IPS-NIHi7 (cell line): ENCODE measurements at regions not wholly inside any gene's neighbourhood (a gene's known extent, or its start where the extent isn't known, plus 50 kb on each side); places are given as distances from the start of the nearest gene placed in this dataset.
"Not testable (repeated sequence)": the region's sequence is repeated elsewhere in the genome, so short reads cannot be mapped to it uniquely, and the experiment has no call there.

ENCODE experiments used
- DNase-seq: peaks from one replicate; pipeline ENCODE4 v3.0.0; 2012; ENCODE audit warnings: mixed read lengths; ENCODE audit errors: extremely low spot score

- DNase-seq, result no peak
These were observed 200.8 kb upstream of the MEF2C start for GRCh38 chr5:89083791-89084190.

DNA sequence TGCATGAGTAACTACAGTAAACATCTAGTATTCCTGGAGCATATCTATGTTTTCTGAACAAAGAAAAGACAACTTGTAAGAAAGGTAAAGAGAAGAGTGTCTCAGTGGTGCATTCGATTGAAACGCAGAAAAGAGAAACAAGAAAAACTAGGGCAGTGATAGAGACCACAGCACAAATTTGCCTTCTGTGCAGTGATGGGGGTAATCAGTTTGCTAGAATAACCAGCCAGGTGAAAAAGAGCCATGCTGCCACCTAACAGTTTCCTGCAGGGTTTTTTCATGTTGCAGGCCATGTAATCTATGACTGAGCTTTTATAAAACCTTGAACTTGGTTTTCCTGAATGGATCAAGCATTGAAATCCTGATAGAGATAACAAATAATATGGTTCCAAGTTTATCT is 198.4 kb upstream of the MEF2C start:
- no peak for DNase-seq

- no peak for DNase-seq
These were observed 197.6 kb upstream of the MEF2C start for GRCh38 chr5:89080467-89081116.

DNA sequence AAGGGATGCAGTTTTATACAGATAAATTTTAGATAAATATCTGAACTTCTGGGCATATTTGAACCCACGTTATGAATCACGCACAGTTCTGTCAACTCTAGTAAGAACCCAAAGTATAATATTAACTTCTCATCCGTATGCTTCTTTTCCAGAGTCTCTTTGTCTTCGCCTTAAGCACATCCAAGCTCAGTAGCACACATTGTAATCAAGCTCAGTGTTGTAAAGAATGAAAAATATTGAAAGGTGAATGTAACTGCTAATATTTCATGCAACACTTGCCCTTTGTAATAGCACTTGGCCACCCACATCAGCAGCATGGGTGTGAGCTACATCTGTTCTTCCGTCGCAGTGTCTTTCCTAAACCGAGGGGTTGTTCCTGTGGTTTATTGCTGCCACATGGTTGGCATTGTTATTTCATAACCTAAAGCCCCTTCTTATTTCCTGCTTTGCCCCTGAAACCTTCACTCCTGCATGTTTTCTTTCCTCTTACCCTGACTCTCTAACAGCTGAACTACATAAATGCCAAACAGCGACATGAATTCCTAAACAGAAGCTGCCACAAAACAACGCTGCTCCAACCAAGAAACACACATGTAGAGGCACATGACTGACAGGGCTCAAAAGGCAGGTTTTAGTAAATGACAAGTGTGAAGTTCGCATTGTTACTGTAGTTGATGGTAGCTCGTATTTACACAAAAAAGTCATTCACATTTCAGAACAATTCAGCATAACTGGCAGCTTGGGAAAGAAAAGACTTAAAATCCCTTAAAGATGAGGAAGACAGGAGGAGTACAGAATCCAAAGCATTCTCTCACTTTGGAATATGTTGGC is 190.1 kb upstream of the MEF2C start:
- no peak for DNase-seq

DNA sequence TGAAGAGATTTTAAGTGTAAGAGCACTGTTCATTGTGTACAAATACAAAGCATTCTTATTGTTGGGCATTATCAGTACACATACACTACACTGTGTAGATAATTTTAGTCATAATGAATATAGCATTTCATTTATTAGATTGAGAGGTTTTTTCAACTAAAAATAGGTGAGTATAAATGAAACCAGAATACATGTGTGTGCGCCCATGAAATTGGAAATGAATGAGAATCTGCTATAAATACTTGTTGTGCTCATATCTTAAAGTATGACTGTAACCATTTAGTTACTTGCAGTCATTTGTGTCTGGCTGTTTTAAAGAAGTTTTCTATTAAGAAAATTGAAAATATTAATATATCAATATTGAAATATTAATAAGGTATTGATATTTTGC is 189.0 kb upstream of the MEF2C start:
- DNase-seq, result no peak

- DNase-seq, result no peak
These were observed 188.3 kb upstream of the MEF2C start for GRCh38 chr5:89071101-89071940.

DNA sequence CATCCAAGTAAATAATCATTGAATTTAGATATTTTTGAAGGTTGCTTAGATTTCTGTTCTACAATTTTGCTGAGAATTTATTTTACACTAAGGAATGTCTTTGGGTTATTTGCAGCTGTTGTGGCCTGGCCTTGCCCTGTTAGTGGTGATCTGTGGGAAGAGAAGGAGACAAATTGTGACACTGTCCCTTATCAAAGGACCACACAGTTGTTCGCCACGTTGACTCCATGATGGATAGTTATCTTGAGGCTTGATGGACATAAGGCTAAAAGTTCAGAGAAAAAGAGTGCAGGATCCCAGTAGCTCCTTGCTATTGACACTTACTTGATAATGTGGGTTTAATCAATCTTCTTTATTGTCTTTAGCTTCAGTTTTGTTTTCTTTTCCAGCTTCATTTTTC is 186.6 kb upstream of the MEF2C start:
- no peak for DNase-seq

GRCh38 chr5:89067362-89067761 is 184.4 kb upstream of the MEF2C start:
- DNase-seq, result no peak

- DNase-seq, result no peak
These were observed 182.9 kb upstream of the MEF2C start for GRCh38 chr5:89065919-89066318.

GRCh38 chr5:89064736-89065135 is 181.8 kb upstream of the MEF2C start:
- no peak for DNase-seq

GRCh38 chr5:89064054-89064453 is 181.1 kb upstream of the MEF2C start:
- no peak for DNase-seq

DNA sequence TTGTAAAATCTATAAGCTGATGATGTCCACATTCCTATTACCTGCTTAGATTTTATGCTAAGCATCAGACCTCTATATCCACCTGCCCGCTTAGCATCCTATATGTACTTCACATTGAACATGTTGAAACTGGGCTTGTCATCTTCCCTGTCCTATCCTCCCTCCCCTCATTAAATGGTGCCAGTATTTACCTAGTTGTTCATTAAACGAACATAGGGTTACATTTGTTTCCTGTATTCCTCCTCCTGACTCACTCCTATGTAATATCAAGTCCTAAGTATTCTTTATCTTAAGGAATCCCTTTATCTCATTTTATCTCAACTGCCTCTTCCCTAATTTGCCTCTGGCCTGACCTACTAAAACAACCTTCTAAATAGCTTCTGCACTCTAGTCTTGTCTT is 177.8 kb upstream of the MEF2C start:
- DNase-seq, result no peak

DNA sequence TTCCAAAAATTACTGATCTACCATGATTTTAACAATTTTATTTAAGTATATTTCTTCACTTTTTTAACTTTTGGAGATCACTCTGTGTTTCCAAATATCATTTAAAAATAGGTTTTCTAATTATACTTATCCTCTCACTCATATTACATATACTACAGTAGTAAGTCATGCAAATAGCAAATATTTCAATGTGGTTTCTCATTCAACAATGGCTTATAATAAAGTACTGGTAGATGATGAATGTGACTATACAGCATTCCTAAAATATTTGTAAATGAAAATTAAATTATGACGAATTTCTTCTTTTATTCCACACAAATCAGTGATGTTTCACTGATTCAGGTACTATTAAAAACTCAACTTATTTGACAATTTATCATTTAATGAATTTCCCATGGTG is 176.3 kb upstream of the MEF2C start:
- no peak for DNase-seq

DNA sequence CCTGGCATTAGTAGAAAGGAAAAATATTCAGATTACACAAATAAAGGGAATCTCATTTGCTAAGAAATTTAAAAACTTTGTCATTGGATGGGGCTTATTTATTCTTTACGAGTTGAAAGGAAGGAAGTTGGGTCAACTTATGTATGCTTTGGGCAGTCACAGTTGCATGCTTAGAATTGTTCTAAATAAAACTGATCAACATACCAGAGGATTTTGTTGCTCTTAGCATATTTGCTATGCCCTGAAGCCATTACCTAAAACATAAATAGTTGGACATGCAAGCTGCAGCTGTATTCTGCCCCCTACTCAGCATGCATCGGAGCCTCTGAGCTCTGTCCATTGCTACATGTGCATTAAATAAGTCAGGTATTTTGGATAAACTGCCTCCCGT is 172.7 kb upstream of the MEF2C start:
- DNase-seq, result no peak

DNA sequence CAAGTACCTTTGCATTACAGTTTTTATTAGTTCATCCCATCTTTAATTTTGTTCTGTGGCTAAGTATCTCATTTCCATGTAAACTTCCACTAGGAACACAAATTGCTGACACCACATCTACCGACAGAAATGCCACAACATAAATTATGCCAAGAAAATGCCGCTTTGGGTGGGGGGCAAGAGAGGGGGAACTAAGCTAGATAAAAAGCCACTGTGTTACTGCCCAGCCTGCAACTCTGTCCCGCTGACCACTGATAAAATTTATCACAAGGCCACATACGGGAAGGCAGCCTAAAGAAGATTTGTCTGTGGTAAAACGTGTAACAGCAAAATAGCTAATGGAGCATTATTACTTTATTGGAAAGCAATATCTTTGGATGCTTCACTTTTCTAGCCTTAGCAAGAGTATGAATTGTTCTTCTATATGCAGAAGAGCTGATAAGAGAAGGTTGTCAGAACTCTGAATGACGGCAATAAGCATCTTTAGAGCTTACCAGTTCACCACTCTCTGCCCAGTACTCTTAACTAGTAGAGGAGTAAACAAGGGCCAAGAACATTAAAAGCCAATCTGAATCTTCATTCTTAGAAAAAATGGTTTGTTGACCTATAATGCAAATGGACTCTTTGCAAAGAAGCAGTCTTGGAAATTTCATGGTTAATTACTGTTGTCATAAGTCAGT is 172.2 kb upstream of the MEF2C start:
- no peak for DNase-seq

GRCh38 chr5:89053547-89053946 is 170.6 kb upstream of the MEF2C start:
- DNase-seq, result no peak

GRCh38 chr5:89050062-89050461 is 167.1 kb upstream of the MEF2C start:
- DNase-seq, result not testable (repeated sequence)

DNA sequence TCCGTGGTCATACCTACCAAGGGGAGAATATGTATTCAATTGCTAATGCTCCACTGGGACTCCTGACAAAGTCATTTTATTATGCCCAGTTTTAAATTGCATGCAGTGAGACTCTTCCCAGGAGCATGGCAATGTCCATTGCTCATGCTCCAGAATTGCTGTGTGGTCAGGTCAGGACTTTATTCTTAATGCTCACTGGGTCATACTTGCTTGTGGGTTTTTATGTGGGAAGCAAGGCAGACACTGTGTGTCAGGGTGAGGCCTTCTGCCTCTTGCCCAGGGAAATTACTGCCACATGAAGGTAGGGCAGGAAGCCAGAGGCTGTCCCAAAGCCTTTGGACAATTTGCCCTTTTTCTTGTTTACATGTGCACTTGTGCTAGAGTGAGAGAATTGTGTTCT is 164.6 kb upstream of the MEF2C start:
- DNase-seq, result no peak

- DNase-seq, result no peak
These were observed 162.2 kb upstream of the MEF2C start for GRCh38 chr5:89045216-89045615.

- no peak for DNase-seq
These were observed 161.8 kb upstream of the MEF2C start for GRCh38 chr5:89044674-89045200.

GRCh38 chr5:89043676-89044075 is 160.7 kb upstream of the MEF2C start:
- DNase-seq, result peak; percentile 16

GRCh38 chr5:89042746-89043145 is 159.8 kb upstream of the MEF2C start:
- DNase-seq, result no peak
